ENCODE measurements at regions not wholly inside any gene's neighbourhood (a gene's known extent, or its start where the extent isn't known, plus 50 kb on each side); places are given as distances from the start of the nearest gene placed in this dataset.

GRCh38 chr10:29795850-29796249 is 161.1 kb upstream of the SVIL start:
- TF ChIP-seq NPAS2 (CRISPR knock-in tag; IDR thresholded peaks at IDR 0.05; ENCODE audit: borderline replicate concordance) (no peak), ZSCAN21 (CRISPR knock-in tag; IDR thresholded peaks at IDR 0.05; ENCODE audit: borderline replicate concordance) (no peak), CEBPB (IDR thresholded peaks at IDR 0.05; ENCODE audit: borderline replicate concordance, low read depth, low read length) (no peak), TCF7L2 (IDR thresholded peaks at IDR 0.05; ENCODE audit: low read depth, low read length) (no peak)
